PC-9 (cell line): ENCODE measurements at regions not wholly inside any gene's neighbourhood (a gene's known extent, or its start where the extent isn't known, plus 50 kb on each side); places are given as distances from the start of the nearest gene placed in this dataset.

Experiments
- BruUV-seq: library from RNA; stranded (reverse); fragments of 400-500 nt; replicated peaks from 2 replicates; lab custom pipeline; 2021; lab: Mats Ljungman, UMichigan
- CTCF ChIA-PET: fragments of 300-600 bp; sonication (Branson Sonifier 250); formaldehyde crosslinking; loops from one replicate; lab custom pipeline; 2022; ENCODE audit warnings: antibody characterized with exemption; lab: Charles Lee
- POLR2A ChIA-PET: fragments of 300-600 bp; sonication (Branson Sonifier 250); formaldehyde crosslinking; loops from one replicate; lab custom pipeline; 2022; ENCODE audit warnings: antibody characterized with exemption; ENCODE audit not compliant: unreplicated experiment; lab: Charles Lee
- DNase-seq, 2 experiments: peaks; one replicate each; pipeline versions ENCODE4 v3.0.0 to v3.0.0-alpha.2; 2015 to 2022; ENCODE audit warnings: mixed read lengths in 1 of 2
- H2AFZ ChIP-seq: fragments of 200-600 bp; sonication (generic); 2 replicates; pipeline ENCODE4 v1.8.1; 2017; ENCODE audit warnings: antibody characterized with exemption
- H3F3A ChIP-seq: fragments of 200-600 bp; sonication (generic); 2 replicates; pipeline ENCODE4 v1.8.1; 2017; ENCODE audit warnings: antibody characterized with exemption, mild to moderate bottlenecking, low read depth; ENCODE audit not compliant: insufficient read depth
- H3K27ac ChIP-seq: fragments of 200-600 bp; sonication (generic); 2 replicates; pipeline ENCODE4 v1.6.1; 2016; ENCODE audit warnings: mixed run types
- H3K27me3 ChIP-seq: fragments of 200-600 bp; sonication (generic); 2 replicates; pipeline ENCODE4 v1.6.1; 2016; ENCODE audit warnings: low read depth, mixed run types; ENCODE audit not compliant: insufficient read depth
- H3K36me3 ChIP-seq: fragments of 200-600 bp; sonication (generic); 2 replicates; pipeline ENCODE4 v1.6.1; 2016; ENCODE audit warnings: low read depth, mixed run types
- H3K4me1 ChIP-seq: fragments of 200-600 bp; sonication (generic); replicated peaks from 2 replicates; pipeline ENCODE4 v1.6.1; 2016; ENCODE audit warnings: mixed run types; ENCODE audit not compliant: insufficient read depth
- H3K4me2 ChIP-seq: fragments of 200-600 bp; sonication (generic); 2 replicates; pipeline ENCODE4 v1.6.1; 2017; ENCODE audit warnings: mixed run types
- H3K4me3 ChIP-seq: fragments of 200-600 bp; sonication (generic); 2 replicates; pipeline ENCODE4 v1.6.1; 2016; ENCODE audit warnings: mixed run types
- H3K79me2 ChIP-seq: fragments of 200-600 bp; sonication (generic); 2 replicates; pipeline ENCODE4 v1.6.1; 2017; ENCODE audit warnings: low read depth, mixed run types
- H3K9me2 ChIP-seq: fragments of 200-600 bp; sonication (generic); 2 replicates; pipeline ENCODE4 v1.8.1; 2017; ENCODE audit warnings: mild to moderate bottlenecking; ENCODE audit not compliant: insufficient read depth
- H3K9me3 ChIP-seq: fragments of 200-600 bp; sonication (generic); 2 replicates; pipeline ENCODE4 v1.8.1; 2016; ENCODE audit warnings: low read depth; ENCODE audit not compliant: insufficient read depth
- H4K20me1 ChIP-seq: fragments of 200-600 bp; sonication (generic); 2 replicates; pipeline ENCODE4 v1.8.1; 2017; ENCODE audit not compliant: insufficient read depth
- EZH2 ChIP-seq: fragments of 200-600 bp; sonication (generic); IDR thresholded peaks from 2 replicates; pipeline ENCODE4 v1.8.0; 2017; ENCODE audit warnings: antibody characterized with exemption, low read depth
- intact Hi-C: fragments of 100-400 bp; cut with micrococcal nuclease; formaldehyde crosslinking; loops from one replicate; pipeline ENCODE4 v1.10.0; 2022; ENCODE audit not compliant: unreplicated experiment
- TF ChIP-seq, protein P1 (sequence below): fragments of 200-600 bp; sonication (generic); conservative IDR thresholded peaks from 2 replicates; pipeline ENCODE4 v1.6.1; 2017; ENCODE audit warnings: mixed run types, antibody characterized with exemption, mild to moderate bottlenecking, moderate library complexity

DNA sequence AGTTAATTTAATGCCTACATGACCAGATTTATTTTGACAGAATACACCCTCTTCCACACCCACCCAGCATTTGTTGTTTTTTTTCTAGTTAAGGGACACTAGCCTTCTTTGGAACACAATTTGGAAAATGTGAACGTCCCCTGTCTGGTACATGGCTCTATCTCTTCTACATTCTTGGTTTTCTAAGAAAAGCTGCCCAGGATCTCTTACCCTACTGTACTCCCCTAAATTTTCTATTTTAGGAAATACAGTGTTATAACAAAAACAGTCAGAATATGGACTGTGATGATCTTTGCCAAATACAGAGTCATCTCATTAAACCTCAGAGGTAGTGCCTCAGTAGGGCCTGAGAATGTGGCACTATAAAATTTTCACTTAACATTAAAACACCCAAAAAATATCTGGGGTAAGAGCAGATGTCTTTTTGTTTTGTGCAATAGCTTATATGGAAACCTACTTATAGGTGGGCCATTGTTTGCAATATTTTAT, 93.1 kb upstream of the SPON1 start:
- no peak for DNase-seq
- no peak overlapping the region for H3K4me2 ChIP-seq
- no peak for TF ChIP-seq EZH2
- TF ChIP-seq, protein P1, sequence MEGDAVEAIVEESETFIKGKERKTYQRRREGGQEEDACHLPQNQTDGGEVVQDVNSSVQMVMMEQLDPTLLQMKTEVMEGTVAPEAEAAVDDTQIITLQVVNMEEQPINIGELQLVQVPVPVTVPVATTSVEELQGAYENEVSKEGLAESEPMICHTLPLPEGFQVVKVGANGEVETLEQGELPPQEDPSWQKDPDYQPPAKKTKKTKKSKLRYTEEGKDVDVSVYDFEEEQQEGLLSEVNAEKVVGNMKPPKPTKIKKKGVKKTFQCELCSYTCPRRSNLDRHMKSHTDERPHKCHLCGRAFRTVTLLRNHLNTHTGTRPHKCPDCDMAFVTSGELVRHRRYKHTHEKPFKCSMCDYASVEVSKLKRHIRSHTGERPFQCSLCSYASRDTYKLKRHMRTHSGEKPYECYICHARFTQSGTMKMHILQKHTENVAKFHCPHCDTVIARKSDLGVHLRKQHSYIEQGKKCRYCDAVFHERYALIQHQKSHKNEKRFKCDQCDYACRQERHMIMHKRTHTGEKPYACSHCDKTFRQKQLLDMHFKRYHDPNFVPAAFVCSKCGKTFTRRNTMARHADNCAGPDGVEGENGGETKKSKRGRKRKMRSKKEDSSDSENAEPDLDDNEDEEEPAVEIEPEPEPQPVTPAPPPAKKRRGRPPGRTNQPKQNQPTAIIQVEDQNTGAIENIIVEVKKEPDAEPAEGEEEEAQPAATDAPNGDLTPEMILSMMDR, result no peak
- H2AFZ ChIP-seq, result no peak overlapping the region
- H3F3A ChIP-seq, result peaks cover 12% of the 10 kb centered on the region
- no peaks in the 10 kb centered on the region for H3K79me2 ChIP-seq
- peaks cover 23% of the 10 kb centered on the region for H3K4me1 ChIP-seq
- no peak overlapping the region for H3K4me3 ChIP-seq
- ChIA-PET CTCF (no interaction called here), POLR2A (no interaction called here)
- no peaks in the 10 kb centered on the region for H4K20me1 ChIP-seq
- no TSS peak for BruUV-seq
- H3K27me3 ChIP-seq, result no peaks in the 10 kb centered on the region
- no peaks in the 10 kb centered on the region for H3K9me2 ChIP-seq
- H3K9me3 ChIP-seq, result no peaks in the 10 kb centered on the region
- H3K27ac ChIP-seq, result no peak overlapping the region
- no peaks in the 10 kb centered on the region for H3K36me3 ChIP-seq
- intact Hi-C loops, result no loop called here

DNA sequence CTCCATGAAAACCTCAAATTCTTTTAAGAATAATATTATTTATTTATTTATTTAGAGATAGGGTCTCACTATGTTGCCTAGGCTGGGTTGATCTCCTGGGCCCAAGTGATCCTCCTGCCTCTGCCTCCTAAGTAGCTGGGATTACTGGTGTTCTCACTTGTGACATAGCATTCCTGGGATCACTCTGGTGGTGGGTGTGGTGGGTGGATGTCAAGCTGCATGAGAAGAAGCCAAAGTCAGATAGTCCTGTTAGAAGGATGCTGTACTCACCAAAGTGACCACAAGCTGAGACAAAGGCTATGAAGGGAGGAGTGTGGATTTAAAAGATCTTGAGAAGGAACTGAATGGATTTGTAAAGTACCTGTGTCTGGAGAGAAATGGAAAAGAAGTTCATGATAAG, 87.9 kb upstream of the SPON1 start:
- no peaks in the 10 kb centered on the region for H3K9me3 ChIP-seq
- H3K27me3 ChIP-seq, result no peaks in the 10 kb centered on the region
- ChIA-PET CTCF (interaction anchor here (1.0 kb wide), 1 partner anchor 102 kb away, joined by 8 read pairs; no protein-coding TSS in a partner anchor), POLR2A (no interaction called here)
- H3K4me2 ChIP-seq, result no peak overlapping the region
- peaks cover 12% of the 10 kb centered on the region for H3F3A ChIP-seq
- H3K36me3 ChIP-seq, result no peaks in the 10 kb centered on the region
- H3K4me1 ChIP-seq, result peaks cover 10% of the 10 kb centered on the region
- no peaks in the 10 kb centered on the region for H3K9me2 ChIP-seq
- H3K27ac ChIP-seq, result no peak overlapping the region
- intact Hi-C loops, result loop anchor here (5.0 kb wide), 1 partner anchor 273 kb away; no protein-coding TSS in a partner anchor
- BruUV-seq, result no TSS peak
- no peak for TF ChIP-seq EZH2
- TF ChIP-seq, protein P1, result no peak
- DNase-seq, result no peak
- H4K20me1 ChIP-seq, result no peaks in the 10 kb centered on the region
- no peaks in the 10 kb centered on the region for H3K79me2 ChIP-seq
- no peak overlapping the region for H2AFZ ChIP-seq
- no peak overlapping the region for H3K4me3 ChIP-seq

DNA sequence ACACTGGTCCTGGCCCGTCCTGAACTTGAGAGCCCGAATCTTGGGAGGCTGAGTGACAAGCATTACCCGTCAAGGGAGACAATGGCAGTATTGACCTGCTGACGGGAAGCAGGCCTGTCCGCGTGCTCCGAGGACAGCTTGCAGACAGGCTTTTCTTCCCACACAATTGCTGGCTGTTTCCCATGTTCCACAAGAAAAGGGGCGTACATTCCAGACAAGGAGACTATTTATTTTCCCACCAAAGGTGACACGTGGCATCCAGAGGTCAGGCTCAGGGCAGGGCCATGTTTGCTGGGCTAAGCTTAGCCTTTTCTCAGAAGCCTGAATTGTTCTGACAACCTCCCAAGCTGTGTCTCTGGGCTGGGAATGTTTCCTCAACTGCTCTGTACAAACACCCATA, 86.9 kb upstream of the SPON1 start:
- H3K27me3 ChIP-seq, result no peaks in the 10 kb centered on the region
- no peaks in the 10 kb centered on the region for H3K9me2 ChIP-seq
- H3K36me3 ChIP-seq, result no peaks in the 10 kb centered on the region
- ChIA-PET CTCF (no interaction called here), POLR2A (no interaction called here)
- H3K4me2 ChIP-seq, result no peak overlapping the region
- intact Hi-C loops, result no loop called here
- no TSS peak for BruUV-seq
- H2AFZ ChIP-seq, result no peak overlapping the region
- peaks cover 12% of the 10 kb centered on the region for H3F3A ChIP-seq
- no peak for TF ChIP-seq EZH2
- TF ChIP-seq, protein P1, result no peak
- H3K27ac ChIP-seq, result no peak overlapping the region
- DNase-seq, result no peak
- no peaks in the 10 kb centered on the region for H3K9me3 ChIP-seq
- no peak overlapping the region for H3K4me3 ChIP-seq
- H4K20me1 ChIP-seq, result no peaks in the 10 kb centered on the region
- no peaks in the 10 kb centered on the region for H3K79me2 ChIP-seq
- H3K4me1 ChIP-seq, result peaks cover 10% of the 10 kb centered on the region
